Left cardiac atrium (tissue), 4 donors: ENCODE measurements at regions not wholly inside any gene's neighbourhood (a gene's known extent, or its start where the extent isn't known, plus 50 kb on each side); places are given as distances from the start of the nearest gene placed in this dataset.
"Not testable (repeated sequence)": the region's sequence is repeated elsewhere in the genome, so short reads cannot be mapped to it uniquely, and the experiment has no call there.

Experiments
- ATAC-seq, 2 donors: fragments of 200-7000 bp; cut with Tn5 transposase; one replicate each; pipeline ENCODE4 v1.9.1; 2020; ENCODE audit warnings: mild to moderate bottlenecking in 2 of 2, moderate library complexity in 2 of 2
- DNase-seq: peaks from one replicate; pipeline ENCODE4 v3.0.0-alpha.2; 2020
- intact Hi-C, 2 donors: fragments of 100-400 bp; cut with DNase I; formaldehyde crosslinking; loops; one replicate each; pipeline versions ENCODE4 v1.14.1 to v1.15.1; 2022 to 2023
- donor health status: DM: no; HTN: yes; CAD: no.
- donor health status: DM: no; HTN: yes; CAD: no; lungs with severe emphysema.
- donor health status: DM: yes; HTN: yes; CAD: no.
- donor health status: Dilated cardiomyopathy.

- intact Hi-C loops = no loop called here
- DNase-seq (peak; percentile 5), ATAC-seq (no peak)
Measured at GRCh38 chr4:1536579-1537409, 130.6 kb upstream of the NKX1-1 start.

- intact Hi-C loops = no loop called here
- DNase-seq (peak; percentile 17), ATAC-seq (no peak)
Measured at GRCh38 chr4:1535926-1536578, 129.8 kb upstream of the NKX1-1 start.

- ATAC-seq (no peak), DNase-seq (peak; percentile 4)
- intact Hi-C loops = no loop called here
Measured at GRCh38 chr4:1534876-1535526, 128.8 kb upstream of the NKX1-1 start.

GRCh38 chr4:1534095-1534872, 128.0 kb upstream of the NKX1-1 start:
- ATAC-seq (no peak), DNase-seq (peak; percentile 10)
- intact Hi-C loops = no loop called here

GRCh38 chr4:1533501-1534064, 127.3 kb upstream of the NKX1-1 start:
- peak; percentile 7 for DNase-seq
- no peak for ATAC-seq
- intact Hi-C loops = no loop called here

- peak; percentile 13 for DNase-seq
Measured at GRCh38 chr4:1532549-1533395, 126.5 kb upstream of the NKX1-1 start.

GRCh38 chr4:1531683-1532548, 125.7 kb upstream of the NKX1-1 start:
- ATAC-seq (peak in 1 of 2 donors; percentile 15), DNase-seq (peak; percentile 10)
- intact Hi-C loops = no loop called here

More at GRCh38 chr4:1532549-1533395, 126.5 kb upstream of the NKX1-1 start:
- no peak for ATAC-seq
- intact Hi-C loops = no loop called here

GRCh38 chr4:1530356-1530755, 124.1 kb upstream of the NKX1-1 start:
- DNase-seq (peak; percentile 6), ATAC-seq (no peak)
- intact Hi-C loops = no loop called here

GRCh38 chr4:1524761-1525160, 118.5 kb upstream of the NKX1-1 start:
- no peak for ATAC-seq
- peak; percentile 4 for DNase-seq
- intact Hi-C loops = no loop called here

- ATAC-seq (peak in 1 of 2 donors; percentile 55), DNase-seq (peak; percentile 3)
- intact Hi-C loops = no loop called here
Measured at GRCh38 chr4:1523907-1524636, 117.8 kb upstream of the NKX1-1 start.

- ATAC-seq = no peak
- intact Hi-C loops = no loop called here
- no peak for DNase-seq
Measured at GRCh38 chr4:1523506-1523905, 117.3 kb upstream of the NKX1-1 start.

- no peak for DNase-seq
- intact Hi-C loops = no loop called here
- no peak for ATAC-seq
Measured at GRCh38 chr4:1523033-1523432, 116.8 kb upstream of the NKX1-1 start.

- DNase-seq (no peak), ATAC-seq (no peak)
- intact Hi-C loops = no loop called here
Measured at GRCh38 chr4:1522606-1523005, 116.4 kb upstream of the NKX1-1 start.

- no peak for DNase-seq
- no peak for ATAC-seq
- intact Hi-C loops = no loop called here
Measured at GRCh38 chr4:1521821-1522361, 115.6 kb upstream of the NKX1-1 start.

GRCh38 chr4:1520795-1521576, 114.7 kb upstream of the NKX1-1 start:
- peak; percentile 48 for DNase-seq
- ATAC-seq = peak in 1 of 2 donors; percentile 63
- intact Hi-C loops = not testable (repeated sequence)
